Esophagus (tissue), 2 donors: ENCODE measurements at regions not wholly inside any gene's neighbourhood (a gene's known extent, or its start where the extent isn't known, plus 50 kb on each side); places are given as distances from the start of the nearest gene placed in this dataset.

Experiments used
- H3K27ac ChIP-seq, 2 donors: one replicate each; pipeline ENCODE4 v1.5.1; 2013; ENCODE audit warnings: low read depth in 2 of 2, mild to moderate bottlenecking in 2 of 2, inconsistent platforms in 1 of 2, low read length in 1 of 2, moderate library complexity in 1 of 2
- H3K27me3 ChIP-seq, 2 donors: one replicate each; pipeline ENCODE4 v1.6.1; 2013; ENCODE audit warnings: low read length in 2 of 2, control low read depth in 1 of 2, mild to moderate bottlenecking in 1 of 2; ENCODE audit not compliant: insufficient read depth in 2 of 2, control insufficient read depth in 1 of 2
- H3K36me3 ChIP-seq, 2 donors: one replicate each; pipeline ENCODE4 v1.6.1; 2013; ENCODE audit warnings: low read length in 1 of 2; ENCODE audit not compliant: control insufficient read depth in 2 of 2, insufficient read depth in 2 of 2
- H3K4me1 ChIP-seq, 2 donors: one replicate each; pipeline ENCODE4 v1.6.1; 2013; ENCODE audit warnings: low read length in 1 of 2; ENCODE audit not compliant: control insufficient read depth in 2 of 2, insufficient read depth in 2 of 2
- H3K4me3 ChIP-seq, 2 donors: one replicate each; pipeline ENCODE4 v1.5.1; 2013; ENCODE audit warnings: low read length in 2 of 2, mild to moderate bottlenecking in 2 of 2, low read depth in 1 of 2, moderate library complexity in 1 of 2
- H3K9me3 ChIP-seq, 2 donors: one replicate each; pipeline ENCODE4 v1.6.1; 2013; ENCODE audit warnings: mild to moderate bottlenecking in 2 of 2, low read depth in 1 of 2, low read length in 1 of 2, moderate library complexity in 1 of 2; ENCODE audit not compliant: control insufficient read depth in 2 of 2, insufficient read depth in 1 of 2
- WGBS, 2 donors: extraction: QIAGEN DNeasy Blood & Tissue Kit; methylation state at CpG; one replicate each; pipeline ENCODE4 v1.1.7; 2013; 5-methylcytosine and 5-hydroxymethylcytosine counted together
- donor health status: healthy with polysubstance abuse.
- donor health status: Bipolar disorder and iron deficiency.

GRCh38 chr5:133769842-133770241, 157.5 kb upstream of the FSTL4 start:
- Histone ChIP-seq H3K4me1 (no peaks in the 10 kb centered on the region), H3K27me3 (no peaks in the 10 kb centered on the region), H3K27ac (no peak overlapping the region), H3K9me3 (no peaks in the 10 kb centered on the region), H3K4me3 (no peak overlapping the region), H3K36me3 (no peaks in the 10 kb centered on the region)
- 90 to 91% methylated on average over 1 of the region's 1 CpG for WGBS, 2 donors

GRCh38 chr5:133763744-133764143, 151.4 kb upstream of the FSTL4 start:
- 54% methylated on average over 4 of the region's 4 CpGs for WGBS, 2 donors
- Histone ChIP-seq H3K9me3 (no peaks in the 10 kb centered on the region), H3K4me3 (no peak overlapping the region), H3K27me3 (no peaks in the 10 kb centered on the region), H3K36me3 (no peaks in the 10 kb centered on the region), H3K27ac (no peak overlapping the region), H3K4me1 (no peaks in the 10 kb centered on the region)

DNA sequence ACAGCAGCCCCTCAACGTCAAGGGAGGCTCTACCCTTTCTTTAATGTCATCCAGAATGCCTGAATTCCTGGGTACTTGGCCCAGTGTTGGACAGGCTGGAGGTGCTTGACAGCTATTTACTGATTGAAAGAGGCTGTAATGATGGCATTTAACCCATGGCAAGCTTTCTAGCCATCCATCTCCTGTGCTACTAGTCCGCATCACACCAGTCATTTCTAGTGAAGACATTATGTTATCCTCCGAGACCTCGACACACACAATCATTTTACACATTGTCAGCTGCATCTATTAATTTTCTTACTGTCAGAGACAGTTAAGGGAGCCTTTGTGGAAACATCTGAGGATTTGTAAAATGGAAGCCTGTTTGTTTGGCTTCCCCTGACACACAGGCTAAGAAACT, 149.3 kb upstream of the FSTL4 start:
- no peak overlapping the region for H3K27ac ChIP-seq
- no peaks in the 10 kb centered on the region for H3K36me3 ChIP-seq
- no peaks in the 10 kb centered on the region for H3K27me3 ChIP-seq
- no peak overlapping the region for H3K4me3 ChIP-seq
- no peaks in the 10 kb centered on the region for H3K4me1 ChIP-seq
- H3K9me3 ChIP-seq: no peaks in the 10 kb centered on the region
- WGBS, 2 donors: 68 to 72% methylated on average over 4 of the region's 4 CpGs

GRCh38 chr5:133760532-133760931, 148.2 kb upstream of the FSTL4 start:
- Histone ChIP-seq H3K27ac (no peak overlapping the region), H3K36me3 (no peaks in the 10 kb centered on the region), H3K4me3 (no peak overlapping the region), H3K9me3 (no peaks in the 10 kb centered on the region), H3K27me3 (no peaks in the 10 kb centered on the region), H3K4me1 (no peaks in the 10 kb centered on the region)
- 87 to 94% methylated on average over 3 of the region's 3 CpGs for WGBS, 2 donors

DNA sequence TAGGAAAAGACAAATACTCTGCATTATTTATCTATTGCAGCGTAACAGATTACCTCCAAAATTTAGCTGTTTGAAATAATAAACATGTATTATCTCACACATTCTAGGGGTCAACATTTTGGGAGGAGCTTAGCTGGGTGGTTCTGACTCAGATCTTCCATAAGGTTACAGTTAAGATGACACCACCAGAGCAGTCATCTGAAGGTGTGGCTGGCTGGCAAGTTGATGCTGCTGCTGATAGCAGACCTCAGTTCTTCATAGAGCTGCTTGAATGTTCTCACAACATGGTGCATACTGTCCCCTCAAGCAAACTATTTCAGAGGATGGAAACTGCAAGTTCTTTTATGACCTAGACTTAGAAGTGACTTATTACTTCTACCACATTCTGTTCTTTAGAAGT, 146.3 kb upstream of the FSTL4 start:
- Histone ChIP-seq H3K4me1 (no peaks in the 10 kb centered on the region), H3K27me3 (no peaks in the 10 kb centered on the region), H3K4me3 (no peak overlapping the region), H3K36me3 (no peaks in the 10 kb centered on the region), H3K9me3 (no peaks in the 10 kb centered on the region), H3K27ac (no peak overlapping the region)
- 81 to 90% methylated on average over 1 of the region's 1 CpG for WGBS, 2 donors

- Histone ChIP-seq H3K4me3 (no peak overlapping the region), H3K36me3 (no peaks in the 10 kb centered on the region), H3K27ac (no peak overlapping the region), H3K27me3 (no peaks in the 10 kb centered on the region), H3K4me1 (no peaks in the 10 kb centered on the region), H3K9me3 (no peaks in the 10 kb centered on the region)
- WGBS, 2 donors: 45 to 47% methylated on average over 8 of the region's 8 CpGs
These were observed 145.1 kb upstream of the FSTL4 start for GRCh38 chr5:133757396-133757945.

- Histone ChIP-seq H3K9me3 (no peaks in the 10 kb centered on the region), H3K4me1 (no peaks in the 10 kb centered on the region), H3K27me3 (no peaks in the 10 kb centered on the region), H3K4me3 (no peak overlapping the region), H3K36me3 (no peaks in the 10 kb centered on the region), H3K27ac (no peak overlapping the region)
- 73 to 81% methylated on average over 3 of the region's 3 CpGs for WGBS, 2 donors
These were observed 144.4 kb upstream of the FSTL4 start for GRCh38 chr5:133756756-133757155.

DNA sequence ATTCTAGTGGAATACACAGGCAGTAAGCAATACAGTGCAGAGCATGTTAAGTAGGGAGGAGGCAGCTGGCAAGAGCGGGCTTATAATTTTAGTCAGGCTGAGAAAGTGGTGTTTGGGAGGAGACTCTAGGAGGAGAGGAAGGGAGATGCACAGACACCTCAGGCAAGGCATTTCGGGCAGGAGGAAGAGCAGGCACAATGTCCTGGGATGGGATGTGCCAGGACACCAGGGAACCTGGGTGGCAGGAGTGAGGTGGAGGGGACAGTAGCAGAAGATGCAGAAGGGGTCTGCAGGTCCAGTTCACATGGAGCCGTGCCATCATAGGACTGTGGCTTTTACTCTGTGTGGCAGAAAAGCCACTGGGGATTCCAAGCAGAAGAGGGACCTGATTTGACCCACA, 143.7 kb upstream of the FSTL4 start:
- no peak overlapping the region for H3K27ac ChIP-seq
- no peaks in the 10 kb centered on the region for H3K9me3 ChIP-seq
- 87 to 90% methylated on average over 3 of the region's 3 CpGs for WGBS, 2 donors
- H3K4me3 ChIP-seq: no peak overlapping the region
- no peaks in the 10 kb centered on the region for H3K4me1 ChIP-seq
- H3K36me3 ChIP-seq: no peaks in the 10 kb centered on the region
- H3K27me3 ChIP-seq: no peaks in the 10 kb centered on the region

GRCh38 chr5:133754575-133755169, 142.3 kb upstream of the FSTL4 start:
- no peaks in the 10 kb centered on the region for H3K4me1 ChIP-seq
- H3K36me3 ChIP-seq: no peaks in the 10 kb centered on the region
- no peaks in the 10 kb centered on the region for H3K27me3 ChIP-seq
- H3K27ac ChIP-seq: no peak overlapping the region
- no peak overlapping the region for H3K4me3 ChIP-seq
- H3K9me3 ChIP-seq: no peaks in the 10 kb centered on the region
- 32 to 40% methylated on average over 5 of the region's 5 CpGs for WGBS, 2 donors

DNA sequence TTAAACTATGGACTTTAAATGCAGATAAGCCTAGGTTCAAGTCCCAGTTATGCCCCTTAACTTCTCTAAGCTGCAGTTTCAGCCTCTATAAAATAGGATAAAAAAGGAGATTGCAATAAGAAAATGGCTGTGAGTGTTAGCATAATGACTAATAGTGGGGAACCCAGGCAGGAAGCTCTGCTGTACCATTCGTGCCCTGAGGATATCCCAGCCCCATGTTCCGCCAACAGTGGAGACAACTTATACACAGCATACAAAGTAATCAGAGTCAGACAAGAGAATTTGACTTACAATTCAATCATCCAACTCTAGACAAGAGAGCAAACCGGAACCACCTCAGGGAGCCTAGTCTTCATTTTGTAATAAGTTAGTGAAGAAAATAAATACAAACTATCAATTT, 141.5 kb upstream of the FSTL4 start:
- Histone ChIP-seq H3K4me3 (no peak overlapping the region), H3K27ac (no peak overlapping the region), H3K9me3 (no peaks in the 10 kb centered on the region), H3K27me3 (no peaks in the 10 kb centered on the region), H3K4me1 (no peaks in the 10 kb centered on the region), H3K36me3 (no peaks in the 10 kb centered on the region)
- 47 to 60% methylated on average over 3 of the region's 3 CpGs for WGBS, 2 donors
